Smooth muscle cell (in vitro differentiated cells): ENCODE measurements at regions not wholly inside any gene's neighbourhood (a gene's known extent, or its start where the extent isn't known, plus 50 kb on each side); places are given as distances from the start of the nearest gene placed in this dataset.

Source experiments
- DNase-seq: peaks from one replicate; lab custom pipeline; 2025; ENCODE audit not compliant: unreplicated experiment; lab: John Stamatoyannopoulos, UW
- H2AFZ ChIP-seq: fragments of 200-600 bp; sonication (generic); 2 replicates; pipeline ENCODE4 v1.6.0; 2016; ENCODE audit warnings: antibody characterized with exemption, low read depth, mild to moderate bottlenecking
- H3F3A ChIP-seq: fragments of 200-600 bp; sonication (generic); 2 replicates; pipeline ENCODE4 v1.6.0; 2017; ENCODE audit warnings: antibody characterized with exemption, low read depth
- H3K27ac ChIP-seq: fragments of 200-600 bp; sonication (generic); 2 replicates; pipeline ENCODE4 v1.5.1; 2016; ENCODE audit warnings: low read depth, mild to moderate bottlenecking
- H3K27me3 ChIP-seq: fragments of 200-600 bp; sonication (generic); 2 replicates; pipeline ENCODE4 v1.6.1; 2016; ENCODE audit warnings: low read depth, mild to moderate bottlenecking
- H3K36me3 ChIP-seq: fragments of 200-600 bp; sonication (generic); 2 replicates; pipeline ENCODE4 v1.5.1; 2016; ENCODE audit warnings: low read depth
- H3K4me1 ChIP-seq: fragments of 200-600 bp; sonication (generic); 2 replicates; pipeline ENCODE4 v1.5.1; 2016; ENCODE audit warnings: low read depth
- H3K4me2 ChIP-seq: fragments of 200-600 bp; sonication (generic); 2 replicates; pipeline ENCODE4 v1.6.0; 2016; ENCODE audit warnings: mild to moderate bottlenecking
- H3K4me3 ChIP-seq: fragments of 200-600 bp; sonication (generic); 2 replicates; pipeline ENCODE4 v1.5.1; 2016; ENCODE audit warnings: mild to moderate bottlenecking
- H3K79me2 ChIP-seq: fragments of 200-600 bp; sonication (generic); 2 replicates; pipeline ENCODE4 v1.6.0; 2016; ENCODE audit warnings: low read depth, mild to moderate bottlenecking
- H3K9ac ChIP-seq: fragments of 200-600 bp; sonication (generic); 2 replicates; pipeline ENCODE4 v1.6.0; 2016; ENCODE audit warnings: low read depth
- H3K9me3 ChIP-seq: fragments of 200-600 bp; sonication (generic); replicated peaks from 2 replicates; pipeline ENCODE4 v1.5.1; 2016; ENCODE audit warnings: low read depth
- H4K20me1 ChIP-seq: fragments of 200-600 bp; sonication (generic); 2 replicates; pipeline ENCODE4 v1.6.0; 2016; ENCODE audit warnings: low read depth
- CTCF ChIP-seq: fragments of 200-600 bp; sonication (generic); IDR thresholded peaks from 2 replicates; pipeline ENCODE4 v1.5.1; 2017; ENCODE audit warnings: borderline replicate concordance, mild to moderate bottlenecking, antibody characterized with exemption; ENCODE audit not compliant: insufficient read depth, poor library complexity, severe bottlenecking
- WGBS: methylation state at CpG from one replicate; pipeline ENCODE4 v1.1.7; 2016; ENCODE audit warnings: low lambda C conversion rate; 5-methylcytosine and 5-hydroxymethylcytosine counted together

- Histone ChIP-seq H3K4me2 (no peak overlapping the region), H2AFZ (no peak overlapping the region), H3K79me2 (no peaks in the 10 kb centered on the region), H3K9ac (no peak overlapping the region), H3K27ac (no peak overlapping the region), H3K4me3 (no peak overlapping the region), H3K4me1 (peaks cover 13% of the 10 kb centered on the region), H3K9me3 (no peaks in the 10 kb centered on the region), H4K20me1 (no peaks in the 10 kb centered on the region), H3F3A (no peaks in the 10 kb centered on the region), H3K36me3 (no peaks in the 10 kb centered on the region), H3K27me3 (no peaks in the 10 kb centered on the region)
- no peak for TF ChIP-seq CTCF
- WGBS, result 86% methylated on average over 2 of the region's 2 CpGs
- no peak for DNase-seq
Measured at GRCh38 chr5:97476852-97477534, 293.9 kb upstream of the RIOK2 start.

DNA sequence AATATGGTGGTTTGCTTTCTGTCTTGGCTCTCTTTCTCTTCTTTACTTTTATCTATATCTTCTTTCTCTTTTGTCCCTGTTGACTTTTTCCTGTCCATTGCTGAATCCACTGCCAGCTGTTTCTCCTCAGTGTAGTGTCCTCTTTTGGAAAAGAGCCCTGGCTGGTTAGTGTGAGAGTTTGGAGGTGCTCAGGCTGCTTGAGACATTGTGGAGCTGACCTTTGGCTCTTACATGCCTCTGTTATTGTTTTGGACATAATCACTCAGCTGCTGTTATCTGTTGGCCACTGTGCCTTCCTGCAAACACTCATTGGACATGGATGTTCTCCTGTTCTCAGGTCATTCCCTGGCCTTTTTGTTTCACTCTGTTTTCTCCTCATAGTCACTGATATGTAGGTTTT is 295.4 kb upstream of the RIOK2 start:
- H2AFZ ChIP-seq, result no peak overlapping the region
- DNase-seq, result no peak
- H3K79me2 ChIP-seq, result no peaks in the 10 kb centered on the region
- H4K20me1 ChIP-seq, result no peaks in the 10 kb centered on the region
- no peak overlapping the region for H3K4me2 ChIP-seq
- no peak overlapping the region for H3K4me3 ChIP-seq
- H3K36me3 ChIP-seq, result no peaks in the 10 kb centered on the region
- H3K27ac ChIP-seq, result no peak overlapping the region
- H3K27me3 ChIP-seq, result no peaks in the 10 kb centered on the region
- no peak for TF ChIP-seq CTCF
- no peak overlapping the region for H3K9ac ChIP-seq
- H3K9me3 ChIP-seq, result no peaks in the 10 kb centered on the region
- H3F3A ChIP-seq, result no peaks in the 10 kb centered on the region
- peaks cover 13% of the 10 kb centered on the region for H3K4me1 ChIP-seq

GRCh38 chr5:97480313-97480712 is 297.3 kb upstream of the RIOK2 start:
- peaks cover 13% of the 10 kb centered on the region for H3K4me1 ChIP-seq
- H3K4me3 ChIP-seq, result no peak overlapping the region
- WGBS, result 91% methylated on average over 3 of the region's 3 CpGs
- H2AFZ ChIP-seq, result no peak overlapping the region
- no peaks in the 10 kb centered on the region for H3K79me2 ChIP-seq
- no peaks in the 10 kb centered on the region for H3F3A ChIP-seq
- H4K20me1 ChIP-seq, result no peaks in the 10 kb centered on the region
- H3K27ac ChIP-seq, result no peak overlapping the region
- H3K9me3 ChIP-seq, result no peaks in the 10 kb centered on the region
- no peaks in the 10 kb centered on the region for H3K36me3 ChIP-seq
- TF ChIP-seq CTCF, result no peak
- H3K27me3 ChIP-seq, result no peaks in the 10 kb centered on the region
- no peak overlapping the region for H3K9ac ChIP-seq
- no peak for DNase-seq
- H3K4me2 ChIP-seq, result no peak overlapping the region

GRCh38 chr5:97488126-97488668 is 305.1 kb upstream of the RIOK2 start:
- no peak overlapping the region for H3K4me3 ChIP-seq
- WGBS, result 97% methylated on average over 7 of the region's 7 CpGs
- H3K36me3 ChIP-seq, result no peaks in the 10 kb centered on the region
- no peaks in the 10 kb centered on the region for H3K27me3 ChIP-seq
- H3K4me1 ChIP-seq, result no peaks in the 10 kb centered on the region
- no peaks in the 10 kb centered on the region for H3K9me3 ChIP-seq
- TF ChIP-seq CTCF, result no peak
- no peak overlapping the region for H3K9ac ChIP-seq
- H3K27ac ChIP-seq, result no peak overlapping the region
- no peak overlapping the region for H3K4me2 ChIP-seq
- H2AFZ ChIP-seq, result no peak overlapping the region
- no peaks in the 10 kb centered on the region for H3K79me2 ChIP-seq
- no peak for DNase-seq
- no peaks in the 10 kb centered on the region for H4K20me1 ChIP-seq
- H3F3A ChIP-seq, result no peaks in the 10 kb centered on the region
